ENCODE measurements at regions not wholly inside any gene's neighbourhood (a gene's known extent, or its start where the extent isn't known, plus 50 kb on each side); places are given as distances from the start of the nearest gene placed in this dataset.

GRCh38 chr13:107291875-107292274, 723.9 kb upstream of the ARGLU1 start:
- DNase-seq = no peak

DNA sequence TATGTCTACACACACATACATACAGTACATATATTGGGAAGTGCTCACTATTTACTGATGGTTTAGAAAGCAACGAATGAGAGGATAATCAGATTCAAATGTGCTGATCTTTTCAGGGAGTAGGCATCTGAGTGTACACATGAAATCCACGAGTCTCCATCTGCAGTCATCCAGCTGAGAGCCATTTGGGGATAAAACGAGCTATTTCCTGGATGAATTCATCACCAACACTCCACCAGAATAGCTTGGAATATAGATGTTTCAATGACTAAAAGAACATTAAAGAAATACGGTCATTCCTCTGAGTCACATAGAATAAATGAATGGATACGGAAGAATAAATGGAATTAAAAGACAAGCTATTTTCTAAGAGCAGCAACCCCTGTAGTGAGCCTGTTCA, 721.6 kb upstream of the ARGLU1 start:
- no peak for DNase-seq

DNA sequence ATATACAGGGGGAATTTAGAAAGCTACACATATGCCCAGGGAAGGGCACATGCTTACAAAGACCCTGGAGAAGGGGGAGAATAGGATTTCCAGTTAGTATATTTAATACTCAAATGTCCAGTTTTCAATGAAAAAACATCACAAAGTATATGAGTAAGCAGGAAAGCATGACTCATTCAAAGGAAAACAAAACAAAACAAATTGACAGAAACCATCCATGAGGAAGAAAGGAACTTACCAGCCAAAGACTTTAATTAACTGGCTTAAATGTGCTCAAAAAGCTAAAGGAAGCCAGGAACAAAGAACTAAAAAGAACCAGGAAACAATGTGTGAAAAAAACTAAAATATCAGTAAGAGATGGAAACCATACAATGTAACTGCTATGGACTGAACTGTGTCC, 716.2 kb upstream of the ARGLU1 start:
- no peak for DNase-seq

DNA sequence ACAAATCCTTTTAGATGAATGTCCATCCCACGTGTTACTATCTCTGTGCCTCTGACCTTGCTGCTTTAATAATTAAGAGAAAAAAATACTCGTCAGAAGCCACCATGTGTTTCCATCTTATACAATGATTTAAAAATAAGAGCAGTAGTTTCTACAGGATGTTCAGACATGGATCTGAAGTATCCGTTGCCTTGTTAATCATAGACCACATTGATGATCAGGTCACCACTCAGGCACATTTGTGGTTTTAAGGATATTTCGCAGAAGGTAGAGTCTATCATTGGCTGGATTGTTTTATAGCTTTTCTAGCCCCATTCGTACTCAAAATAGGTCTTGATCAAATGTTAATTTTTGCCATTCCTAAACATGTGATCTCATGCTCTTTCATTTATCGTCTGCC, 710.0 kb upstream of the ARGLU1 start:
- no peak for DNase-seq

GRCh38 chr13:107276936-107277335, 709.0 kb upstream of the ARGLU1 start:
- no peak for DNase-seq

GRCh38 chr13:107275945-107276614, 708.1 kb upstream of the ARGLU1 start:
- no peak for DNase-seq

DNA sequence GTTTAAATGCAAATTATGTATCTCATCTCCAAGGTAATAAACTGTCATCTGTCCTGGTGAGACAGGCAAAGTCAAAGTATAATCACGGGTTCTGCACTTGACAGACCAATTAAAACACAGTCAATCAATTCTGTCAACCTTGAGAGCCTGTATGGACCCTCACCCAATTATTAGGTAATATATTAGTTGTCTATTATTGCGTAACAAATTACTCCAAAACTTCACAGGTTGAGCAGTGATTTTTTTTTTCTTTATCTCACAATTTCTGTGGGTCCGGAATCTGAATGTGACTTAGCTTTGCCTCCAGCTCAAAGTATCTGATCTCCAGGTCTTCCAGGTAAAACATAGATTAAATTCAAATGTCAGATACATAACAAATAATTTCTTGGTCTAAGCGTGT, 707.4 kb upstream of the ARGLU1 start:
- DNase-seq = no peak

GRCh38 chr13:107271227-107271626, 703.3 kb upstream of the ARGLU1 start:
- no peak for DNase-seq

GRCh38 chr13:107266657-107267056, 698.7 kb upstream of the ARGLU1 start:
- DNase-seq = no peak

DNA sequence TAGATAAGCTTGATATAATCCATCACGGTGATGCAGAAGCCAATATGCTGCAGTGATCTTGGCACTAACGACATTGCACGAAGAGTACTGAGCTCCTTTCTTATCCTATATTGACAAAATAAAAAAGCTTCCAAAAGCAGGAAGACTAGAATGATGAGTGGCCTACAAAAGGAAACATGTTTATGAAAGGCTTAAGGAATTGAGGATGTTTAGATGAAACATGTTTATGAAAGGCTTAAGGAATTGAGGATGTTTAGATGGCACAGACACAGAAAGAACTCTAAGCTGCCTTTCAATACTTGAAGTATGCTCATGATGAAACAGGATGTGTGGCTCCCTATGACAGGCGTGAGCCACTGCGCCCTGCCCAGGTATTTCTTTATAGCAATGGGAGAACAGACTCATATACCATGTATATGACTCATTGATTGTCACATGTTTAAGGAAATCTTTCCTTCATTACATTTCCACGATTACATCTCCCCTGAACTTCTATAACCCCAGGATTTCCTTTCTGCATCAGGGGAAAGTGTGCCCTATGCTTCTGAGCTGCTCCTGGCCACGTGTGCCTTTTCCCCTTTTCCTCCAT, 690.8 kb upstream of the ARGLU1 start:
- no peak for DNase-seq

GRCh38 chr13:107254392-107254791, 686.5 kb upstream of the ARGLU1 start:
- DNase-seq = no peak

DNA sequence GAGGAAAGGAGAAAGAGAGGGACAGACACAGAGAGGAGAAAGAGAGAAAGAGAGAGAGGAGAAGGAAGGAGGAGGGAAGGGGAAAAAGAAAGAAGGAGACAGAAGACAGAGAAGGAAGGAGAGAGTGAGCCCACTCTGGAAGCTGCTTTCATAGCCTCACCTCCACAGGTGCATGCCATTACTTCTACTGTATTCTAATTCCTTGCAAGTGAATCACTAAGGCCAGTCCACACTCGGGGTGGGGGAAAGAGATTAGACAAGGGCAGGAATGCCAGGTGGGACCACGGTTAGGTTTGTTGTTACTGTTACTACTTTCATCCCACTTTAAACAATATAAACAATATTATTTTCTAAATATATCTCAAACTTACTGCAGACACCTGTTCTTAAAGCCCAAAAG, 684.5 kb upstream of the ARGLU1 start:
- DNase-seq = no peak

DNA sequence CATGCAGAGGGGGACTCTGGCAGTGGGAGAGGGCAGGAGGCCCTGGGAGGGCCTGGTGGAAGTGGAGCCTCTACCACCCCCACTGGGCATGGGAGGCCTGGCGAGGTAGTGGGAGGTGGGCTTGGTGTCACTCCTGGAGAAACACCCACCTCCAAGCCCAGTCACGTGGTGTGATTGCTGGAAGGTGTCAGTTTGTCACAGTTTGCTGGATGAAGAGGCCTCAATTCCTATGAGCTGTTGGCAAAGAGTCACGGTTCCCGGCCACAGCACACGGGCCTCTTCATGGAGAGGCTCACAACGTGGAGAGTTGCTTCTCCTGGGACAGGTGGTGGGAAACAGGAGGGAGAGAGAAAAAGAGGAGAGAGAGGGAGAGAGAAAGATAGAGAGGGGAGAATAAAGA, 684.1 kb upstream of the ARGLU1 start:
- DNase-seq = no peak

- no peak for DNase-seq
These were observed 683.4 kb upstream of the ARGLU1 start for GRCh38 chr13:107251341-107251740.

- DNase-seq = no peak
These were observed 682.7 kb upstream of the ARGLU1 start for GRCh38 chr13:107250628-107251027.

DNA sequence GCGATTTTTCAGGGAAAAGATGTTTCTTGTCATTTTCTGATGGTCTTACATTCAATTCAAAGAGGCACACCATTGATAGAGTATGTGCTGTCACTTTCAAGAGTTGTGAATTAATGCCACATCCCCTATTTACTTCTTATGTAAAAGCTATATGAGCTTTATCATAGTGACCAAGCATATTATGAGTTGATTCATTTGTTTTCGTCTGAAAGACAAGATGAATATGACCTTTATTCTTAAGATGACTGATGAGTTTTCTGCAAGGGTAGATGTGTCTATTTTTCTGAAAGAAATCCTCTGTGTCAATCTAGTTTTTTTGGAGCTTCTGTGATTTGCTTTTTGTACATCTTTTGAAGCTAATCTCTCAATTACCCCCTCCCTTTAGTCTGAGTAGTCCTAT, 676.3 kb upstream of the ARGLU1 start:
- no peak for DNase-seq

- DNase-seq = no peak
These were observed 674.2 kb upstream of the ARGLU1 start for GRCh38 chr13:107242138-107242537.

DNA sequence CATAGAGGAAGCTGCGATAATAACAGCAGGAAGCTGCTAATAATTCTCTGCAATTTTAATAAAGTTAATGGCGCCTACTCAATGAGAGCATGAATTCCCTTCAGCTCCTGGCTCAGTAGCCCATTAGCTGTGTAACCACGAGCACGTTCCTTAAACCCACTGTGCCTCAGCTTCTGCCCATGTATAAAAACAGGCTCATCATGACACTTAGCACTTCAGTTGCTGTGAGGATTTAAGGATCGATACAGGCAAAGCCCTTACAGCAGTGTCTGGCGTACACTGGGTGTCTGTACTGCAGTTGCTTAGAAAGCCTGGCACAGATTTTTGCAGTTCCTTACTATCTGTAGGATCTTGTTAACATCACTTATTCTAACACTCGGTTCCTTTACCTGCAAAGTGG, 673.4 kb upstream of the ARGLU1 start:
- DNase-seq = no peak

DNA sequence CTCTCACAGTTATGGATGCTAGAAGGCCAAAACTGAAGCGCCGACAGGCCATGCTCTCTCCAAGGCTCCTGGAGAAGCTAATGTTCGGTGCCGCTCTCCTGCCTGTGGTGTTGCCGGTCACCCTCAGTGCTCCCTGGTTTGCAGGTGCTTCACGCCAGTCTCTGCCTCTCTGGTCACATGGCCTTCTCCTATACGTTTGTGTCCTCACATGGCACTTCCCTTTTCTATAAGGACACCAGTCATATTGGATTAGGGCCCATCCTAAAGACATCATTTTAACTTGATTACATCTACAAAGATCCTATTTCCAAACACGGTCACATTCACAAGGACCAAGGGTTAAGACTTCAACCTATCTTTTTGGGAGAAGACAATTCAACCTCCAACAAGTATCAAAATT, 671.3 kb upstream of the ARGLU1 start:
- no peak for DNase-seq

- DNase-seq = no peak
These were observed 670.5 kb upstream of the ARGLU1 start for GRCh38 chr13:107238262-107238981.

DNA sequence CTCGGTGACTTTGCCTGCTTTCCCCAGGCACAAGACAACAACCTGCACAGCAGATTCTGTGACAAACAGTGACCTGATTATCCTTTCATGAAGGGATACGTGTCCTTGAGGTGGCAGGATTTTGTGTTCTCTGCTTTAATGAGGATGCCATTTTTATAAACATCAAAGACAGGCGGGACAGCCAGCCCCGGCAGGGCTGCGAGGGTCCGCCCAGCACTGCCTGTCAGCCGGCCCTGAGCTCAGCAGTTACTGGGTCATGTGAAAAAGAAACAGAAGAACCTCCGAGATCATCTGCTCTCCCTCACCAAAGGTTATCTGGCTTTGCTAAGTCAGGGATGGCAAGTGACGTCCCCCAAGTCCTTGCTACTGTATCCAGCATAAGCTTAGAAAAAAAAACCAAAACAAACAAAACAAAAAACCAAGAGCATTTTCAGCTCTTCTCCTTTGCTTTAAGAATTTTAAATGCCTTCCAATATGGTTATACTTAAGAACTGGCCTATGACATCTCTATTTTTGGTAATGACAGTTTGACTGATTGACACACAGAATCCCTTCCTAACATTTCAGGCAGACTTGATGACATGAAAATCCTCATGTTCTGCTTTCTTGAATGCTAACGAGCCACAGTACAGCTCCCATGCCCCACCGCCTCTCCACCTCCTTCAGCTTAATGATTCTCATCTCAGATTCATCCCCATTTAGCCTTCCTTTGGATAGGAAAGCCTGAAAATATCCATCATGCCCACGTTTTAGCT, 666.6 kb upstream of the ARGLU1 start:
- DNase-seq = no peak

- no peak for DNase-seq
These were observed 665.6 kb upstream of the ARGLU1 start for GRCh38 chr13:107233541-107233940.

GRCh38 chr13:107231944-107232343, 664.0 kb upstream of the ARGLU1 start:
- no peak for DNase-seq

GRCh38 chr13:107223867-107224266, 655.9 kb upstream of the ARGLU1 start:
- no peak for DNase-seq

All from activated CD4-positive, alpha-beta T cell treated with anti-CD3 and anti-CD28 coated beads for 1 hour (primary cell).